ENCODE measurements at regions not wholly inside any gene's neighbourhood (a gene's known extent, or its start where the extent isn't known, plus 50 kb on each side); places are given as distances from the start of the nearest gene placed in this dataset.

GRCh38 chr16:73993878-73994277, 302.7 kb upstream of the PSMD7 start:
- CTCF ChIA-PET: no interaction called here
- no TSS peak for BruUV-seq (replicated peaks)
- DNase-seq (no peak), ATAC-seq (no peak)
- Histone ChIP-seq H3K4me3 (ENCODE audit: low read length) (no peak overlapping the region), H3K79me2 (ENCODE audit: low read length) (no peaks in the 10 kb centered on the region), H3K9me2 (replicated peaks; ENCODE audit: low read length) (no peaks in the 10 kb centered on the region), H3K9ac (ENCODE audit: low read length) (no peak overlapping the region), H3K27ac (ENCODE audit: low read length) (no peak overlapping the region), H3K4me1 (ENCODE audit: insufficient read depth, low read length) (no peaks in the 10 kb centered on the region), H3F3A (ENCODE audit: low read length, unreplicated experiment) (no peaks in the 10 kb centered on the region), H3K36me3 (ENCODE audit: low read depth, low read length) (no peaks in the 10 kb centered on the region), H2AFZ (ENCODE audit: low read length) (no peak overlapping the region), H3K27me3 (ENCODE audit: low read length) (peaks cover 8% of the 10 kb centered on the region), H4K20me1 (ENCODE audit: low read length) (no peaks in the 10 kb centered on the region), H3K9me3 (ENCODE audit: low read length) (no peaks in the 10 kb centered on the region), H3K4me2 (ENCODE audit: low read length) (no peak overlapping the region)
- POLR2A ChIA-PET (ENCODE audit: unreplicated experiment): no interaction called here
- intact Hi-C loops (cut with micrococcal nuclease): no loop called here
- no peak for TF ChIP-seq EZH2 (IDR thresholded peaks at IDR 0.05; ENCODE audit: low read length, unreplicated experiment)
- no peak for TF ChIP-seq EZH2phosphoT487 (IDR thresholded peaks at IDR 0.05; ENCODE audit: borderline replicate concordance, low read length)
- TF ChIP-seq, protein P1, sequence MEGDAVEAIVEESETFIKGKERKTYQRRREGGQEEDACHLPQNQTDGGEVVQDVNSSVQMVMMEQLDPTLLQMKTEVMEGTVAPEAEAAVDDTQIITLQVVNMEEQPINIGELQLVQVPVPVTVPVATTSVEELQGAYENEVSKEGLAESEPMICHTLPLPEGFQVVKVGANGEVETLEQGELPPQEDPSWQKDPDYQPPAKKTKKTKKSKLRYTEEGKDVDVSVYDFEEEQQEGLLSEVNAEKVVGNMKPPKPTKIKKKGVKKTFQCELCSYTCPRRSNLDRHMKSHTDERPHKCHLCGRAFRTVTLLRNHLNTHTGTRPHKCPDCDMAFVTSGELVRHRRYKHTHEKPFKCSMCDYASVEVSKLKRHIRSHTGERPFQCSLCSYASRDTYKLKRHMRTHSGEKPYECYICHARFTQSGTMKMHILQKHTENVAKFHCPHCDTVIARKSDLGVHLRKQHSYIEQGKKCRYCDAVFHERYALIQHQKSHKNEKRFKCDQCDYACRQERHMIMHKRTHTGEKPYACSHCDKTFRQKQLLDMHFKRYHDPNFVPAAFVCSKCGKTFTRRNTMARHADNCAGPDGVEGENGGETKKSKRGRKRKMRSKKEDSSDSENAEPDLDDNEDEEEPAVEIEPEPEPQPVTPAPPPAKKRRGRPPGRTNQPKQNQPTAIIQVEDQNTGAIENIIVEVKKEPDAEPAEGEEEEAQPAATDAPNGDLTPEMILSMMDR (conservative IDR thresholded peaks at IDR 0.05; ENCODE audit: low read depth, low read length): no peak

GRCh38 chr16:73978407-73978784, 318.2 kb upstream of the PSMD7 start:
- no peak overlapping the region for H3K4me2 ChIP-seq (ENCODE audit: low read length)
- no peaks in the 10 kb centered on the region for H3K9me2 ChIP-seq (replicated peaks; ENCODE audit: low read length)
- peaks cover 34% of the 10 kb centered on the region for H3K27me3 ChIP-seq (ENCODE audit: low read length)
- ATAC-seq (no peak), DNase-seq (no peak)
- no peak overlapping the region for H3K27ac ChIP-seq (ENCODE audit: low read length)
- H4K20me1 ChIP-seq (ENCODE audit: low read length): no peaks in the 10 kb centered on the region
- H3F3A ChIP-seq (ENCODE audit: low read length, unreplicated experiment): no peaks in the 10 kb centered on the region
- no peak overlapping the region for H2AFZ ChIP-seq (ENCODE audit: low read length)
- no TSS peak for BruUV-seq (replicated peaks)
- no peak overlapping the region for H3K9ac ChIP-seq (ENCODE audit: low read length)
- ChIA-PET POLR2A (ENCODE audit: unreplicated experiment) (no interaction called here), CTCF (no interaction called here)
- H3K79me2 ChIP-seq (ENCODE audit: low read length): no peaks in the 10 kb centered on the region
- no peaks in the 10 kb centered on the region for H3K4me1 ChIP-seq (ENCODE audit: insufficient read depth, low read length)
- no peak for TF ChIP-seq EZH2phosphoT487 (IDR thresholded peaks at IDR 0.05; ENCODE audit: borderline replicate concordance, low read length)
- TF ChIP-seq, protein P1 (conservative IDR thresholded peaks at IDR 0.05; ENCODE audit: low read depth, low read length): no peak
- TF ChIP-seq EZH2 (IDR thresholded peaks at IDR 0.05; ENCODE audit: low read length, unreplicated experiment): no peak
- no peaks in the 10 kb centered on the region for H3K9me3 ChIP-seq (ENCODE audit: low read length)
- intact Hi-C loops (cut with micrococcal nuclease): no loop called here
- H3K4me3 ChIP-seq (ENCODE audit: low read length): no peak overlapping the region
- no peaks in the 10 kb centered on the region for H3K36me3 ChIP-seq (ENCODE audit: low read depth, low read length)

DNA sequence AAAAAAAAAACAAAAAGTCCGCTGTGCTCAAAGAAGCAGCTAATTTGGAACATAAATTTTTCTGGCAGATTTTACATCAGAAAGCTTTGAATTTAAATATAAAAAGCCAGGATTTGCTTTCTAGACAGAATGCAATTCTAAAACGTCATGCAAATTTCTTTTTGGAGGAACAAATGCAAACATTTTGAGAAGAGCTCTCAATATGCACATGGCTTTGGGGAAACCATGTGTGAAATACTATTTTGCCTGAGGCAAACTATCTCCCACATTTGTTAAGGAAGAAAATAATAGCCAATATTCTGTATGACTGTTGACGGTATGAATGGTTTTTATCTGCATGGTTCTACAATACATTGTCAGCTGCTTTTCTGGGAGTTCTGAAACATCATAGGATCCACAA, 320.0 kb upstream of the PSMD7 start:
- no peaks in the 10 kb centered on the region for H3F3A ChIP-seq (ENCODE audit: low read length, unreplicated experiment)
- no peaks in the 10 kb centered on the region for H3K79me2 ChIP-seq (ENCODE audit: low read length)
- H3K36me3 ChIP-seq (ENCODE audit: low read depth, low read length): no peaks in the 10 kb centered on the region
- peaks cover 34% of the 10 kb centered on the region for H3K27me3 ChIP-seq (ENCODE audit: low read length)
- no peaks in the 10 kb centered on the region for H4K20me1 ChIP-seq (ENCODE audit: low read length)
- no peak overlapping the region for H3K4me3 ChIP-seq (ENCODE audit: low read length)
- intact Hi-C loops (cut with micrococcal nuclease): no loop called here
- H3K27ac ChIP-seq (ENCODE audit: low read length): no peak overlapping the region
- DNase-seq (no peak), ATAC-seq (no peak)
- no peaks in the 10 kb centered on the region for H3K9me3 ChIP-seq (ENCODE audit: low read length)
- no peaks in the 10 kb centered on the region for H3K4me1 ChIP-seq (ENCODE audit: insufficient read depth, low read length)
- TF ChIP-seq EZH2 (IDR thresholded peaks at IDR 0.05; ENCODE audit: low read length, unreplicated experiment) (no peak), EZH2phosphoT487 (IDR thresholded peaks at IDR 0.05; ENCODE audit: borderline replicate concordance, low read length) (no peak)
- TF ChIP-seq, protein P1 (conservative IDR thresholded peaks at IDR 0.05; ENCODE audit: low read depth, low read length): no peak
- no peaks in the 10 kb centered on the region for H3K9me2 ChIP-seq (replicated peaks; ENCODE audit: low read length)
- ChIA-PET POLR2A (ENCODE audit: unreplicated experiment) (no interaction called here), CTCF (no interaction called here)
- no peak overlapping the region for H2AFZ ChIP-seq (ENCODE audit: low read length)
- H3K9ac ChIP-seq (ENCODE audit: low read length): no peak overlapping the region
- no peak overlapping the region for H3K4me2 ChIP-seq (ENCODE audit: low read length)
- no TSS peak for BruUV-seq (replicated peaks)

Data from PC-3 (cell line).